Tibial nerve (tissue), 4 donors: ENCODE measurements at regions not wholly inside any gene's neighbourhood (a gene's known extent, or its start where the extent isn't known, plus 50 kb on each side); places are given as distances from the start of the nearest gene placed in this dataset.

Experiments used
- DNase-seq, 2 donors: peaks; one replicate each; pipeline ENCODE4 v3.0.0-alpha.2; 2019; ENCODE audit warnings: low spot score in 2 of 2
- H3K27ac ChIP-seq, 4 donors: fragments of 200-600 bp; sonication (generic) in 3 of 4; one replicate each; pipeline ENCODE4 v1.5.1; 2017 to 2019; ENCODE audit warnings: mild to moderate bottlenecking in 1 of 4
- H3K27me3 ChIP-seq, 2 donors: fragments of 200-600 bp; sonication (generic) in 1 of 2; one replicate each; pipeline versions ENCODE4 v1.5.1 to v1.6.0; 2017 to 2019
- H3K36me3 ChIP-seq, 3 donors: fragments of 200-600 bp; sonication (generic); one replicate each; pipeline ENCODE4 v1.5.1; 2018 to 2019
- H3K4me1 ChIP-seq, 4 donors: fragments of 200-600 bp; sonication (generic) in 3 of 4; one replicate each; pipeline ENCODE4 v1.5.1; 2017 to 2019
- H3K4me3 ChIP-seq, 4 donors: fragments of 200-600 bp; sonication (generic) in 3 of 4; one replicate each; pipeline ENCODE4 v1.5.1; 2017 to 2019; ENCODE audit warnings: mild to moderate bottlenecking in 1 of 4, moderate library complexity in 1 of 4
- H3K9me3 ChIP-seq, 4 donors: fragments of 200-600 bp; sonication (generic) in 3 of 4; one replicate each; pipeline ENCODE4 v1.5.1; 2017 to 2019
- CTCF ChIP-seq, 5 experiments: fragments of 200-600 bp in 3 of 5; fragments of 450-650 bp in 2 of 5; sonication (generic) in 3 of 5; IDR thresholded peaks; one replicate each; pipeline ENCODE4 v1.5.1; 2016 to 2019; ENCODE audit warnings: antibody characterized with exemption in 5 of 5, mild to moderate bottlenecking in 3 of 5, moderate library complexity in 2 of 5
- EP300 ChIP-seq, 2 donors: sonication (generic); formaldehyde crosslinking; IDR thresholded peaks; one replicate each; pipeline ENCODE4 v1.6.1; 2017; ENCODE audit warnings: antibody characterized with exemption in 2 of 2, mild to moderate bottlenecking in 1 of 2
- POLR2A ChIP-seq, 2 donors: fragments of 450-650 bp; IDR thresholded peaks; one replicate each; pipeline ENCODE4 v1.6.1; 2017; ENCODE audit warnings: antibody characterized with exemption in 2 of 2, mild to moderate bottlenecking in 2 of 2, moderate library complexity in 2 of 2
- WGBS, 2 donors: methylation state at CpG; one replicate each; pipeline ENCODE4 v1.1.5; 2018; 5-methylcytosine and 5-hydroxymethylcytosine counted together

GRCh38 chr2:151038516-151038915 is 223.1 kb downstream of the RBM43 start:
- Histone ChIP-seq H3K27me3 (no peaks in the 10 kb centered on the region), H3K27ac (no peak overlapping the region), H3K9me3 (no peaks in the 10 kb centered on the region), H3K36me3 (no peaks in the 10 kb centered on the region), H3K4me1 (no peaks in the 10 kb centered on the region), H3K4me3 (no peak overlapping the region)
- TF ChIP-seq CTCF (IDR thresholded peaks at IDR 0.05), result no peak
- no peak for TF ChIP-seq EP300 (IDR thresholded peaks at IDR 0.05)
- no peak for TF ChIP-seq POLR2A (IDR thresholded peaks at IDR 0.05)
- WGBS, 2 donors, result 61 to 66% methylated on average over 6 of the region's 6 CpGs
- DNase-seq, result no peak

GRCh38 chr2:151037434-151037833 is 224.2 kb downstream of the RBM43 start:
- H3K4me3 ChIP-seq, result no peak overlapping the region
- H3K9me3 ChIP-seq, result no peaks in the 10 kb centered on the region
- H3K4me1 ChIP-seq, result no peaks in the 10 kb centered on the region
- H3K36me3 ChIP-seq, result no peaks in the 10 kb centered on the region
- no peak for DNase-seq
- WGBS, 2 donors, result 71 to 76% methylated on average over 4 of the region's 4 CpGs
- no peak overlapping the region for H3K27ac ChIP-seq
- H3K27me3 ChIP-seq, result no peaks in the 10 kb centered on the region
- TF ChIP-seq EP300 (IDR thresholded peaks at IDR 0.05) (no peak), CTCF (IDR thresholded peaks at IDR 0.05) (no peak), POLR2A (IDR thresholded peaks at IDR 0.05) (no peak)

- Histone ChIP-seq H3K9me3 (no peaks in the 10 kb centered on the region), H3K36me3 (no peaks in the 10 kb centered on the region), H3K27me3 (no peaks in the 10 kb centered on the region), H3K27ac (no peak overlapping the region), H3K4me1 (peaks cover 0 to 3% (median 0%) of the 10 kb centered on the region in 4 donors), H3K4me3 (no peak overlapping the region)
- WGBS, 2 donors, result 66 to 68% methylated on average over 4 of the region's 4 CpGs
- no peak for DNase-seq
- TF ChIP-seq CTCF (IDR thresholded peaks at IDR 0.05), result no peak
- no peak for TF ChIP-seq EP300 (IDR thresholded peaks at IDR 0.05)
Observed at GRCh38 chr2:151033271-151034248, 228.1 kb downstream of the RBM43 start.

GRCh38 chr2:151032741-151033191 is 228.9 kb downstream of the RBM43 start:
- no peak for DNase-seq
- H3K27me3 ChIP-seq, result no peaks in the 10 kb centered on the region
- H3K4me1 ChIP-seq, result peaks cover 0 to 3% (median 0%) of the 10 kb centered on the region in 4 donors
- no peaks in the 10 kb centered on the region for H3K36me3 ChIP-seq
- H3K9me3 ChIP-seq, result no peaks in the 10 kb centered on the region
- TF ChIP-seq CTCF (IDR thresholded peaks at IDR 0.05) (no peak), POLR2A (IDR thresholded peaks at IDR 0.05) (no peak), EP300 (IDR thresholded peaks at IDR 0.05) (no peak)
- no peak overlapping the region for H3K4me3 ChIP-seq
- no peak overlapping the region for H3K27ac ChIP-seq
- 46 to 64% methylated on average over 2 of the region's 2 CpGs for WGBS, 2 donors

GRCh38 chr2:151030663-151031230 is 230.9 kb downstream of the RBM43 start:
- no peak for DNase-seq
- TF ChIP-seq POLR2A (IDR thresholded peaks at IDR 0.05) (no peak), CTCF (IDR thresholded peaks at IDR 0.05) (no peak), EP300 (IDR thresholded peaks at IDR 0.05) (no peak)

More at GRCh38 chr2:151030663-151031230, 230.9 kb downstream of the RBM43 start:
- H3K27me3 ChIP-seq, result no peaks in the 10 kb centered on the region
- H3K27ac ChIP-seq, result no peak overlapping the region
- H3K9me3 ChIP-seq, result no peaks in the 10 kb centered on the region
- H3K36me3 ChIP-seq, result no peaks in the 10 kb centered on the region
- no peak overlapping the region for H3K4me3 ChIP-seq
- peaks cover 0 to 3% (median 0%) of the 10 kb centered on the region in 4 donors for H3K4me1 ChIP-seq
- WGBS, 2 donors, result 86 to 93% methylated on average over 8 of the region's 8 CpGs
